Gastroesophageal sphincter (tissue), 3 donors: ENCODE measurements at regions not wholly inside any gene's neighbourhood (a gene's known extent, or its start where the extent isn't known, plus 50 kb on each side); places are given as distances from the start of the nearest gene placed in this dataset.

ENCODE experiments used
- POLR2AphosphoS5 ChIP-seq: sonication (generic); formaldehyde crosslinking; IDR thresholded peaks from one replicate; pipeline ENCODE4 v1.6.1; 2017; ENCODE audit warnings: antibody characterized with exemption
- TF ChIP-seq, protein P1 (sequence below), 4 experiments: fragments of 200-600 bp in 2 of 4; fragments of 450-650 bp in 2 of 4; sonication (generic) in 1 of 4; IDR thresholded peaks; one replicate each; pipeline ENCODE4 v1.5.1; 2017 to 2019; ENCODE audit warnings: antibody characterized with exemption in 4 of 4, mild to moderate bottlenecking in 2 of 4, moderate library complexity in 2 of 4

- TF ChIP-seq, protein P1, sequence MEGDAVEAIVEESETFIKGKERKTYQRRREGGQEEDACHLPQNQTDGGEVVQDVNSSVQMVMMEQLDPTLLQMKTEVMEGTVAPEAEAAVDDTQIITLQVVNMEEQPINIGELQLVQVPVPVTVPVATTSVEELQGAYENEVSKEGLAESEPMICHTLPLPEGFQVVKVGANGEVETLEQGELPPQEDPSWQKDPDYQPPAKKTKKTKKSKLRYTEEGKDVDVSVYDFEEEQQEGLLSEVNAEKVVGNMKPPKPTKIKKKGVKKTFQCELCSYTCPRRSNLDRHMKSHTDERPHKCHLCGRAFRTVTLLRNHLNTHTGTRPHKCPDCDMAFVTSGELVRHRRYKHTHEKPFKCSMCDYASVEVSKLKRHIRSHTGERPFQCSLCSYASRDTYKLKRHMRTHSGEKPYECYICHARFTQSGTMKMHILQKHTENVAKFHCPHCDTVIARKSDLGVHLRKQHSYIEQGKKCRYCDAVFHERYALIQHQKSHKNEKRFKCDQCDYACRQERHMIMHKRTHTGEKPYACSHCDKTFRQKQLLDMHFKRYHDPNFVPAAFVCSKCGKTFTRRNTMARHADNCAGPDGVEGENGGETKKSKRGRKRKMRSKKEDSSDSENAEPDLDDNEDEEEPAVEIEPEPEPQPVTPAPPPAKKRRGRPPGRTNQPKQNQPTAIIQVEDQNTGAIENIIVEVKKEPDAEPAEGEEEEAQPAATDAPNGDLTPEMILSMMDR (IDR thresholded peaks at IDR 0.05) = no peak
- no peak for TF ChIP-seq POLR2AphosphoS5
Measured at GRCh38 chr3:77917225-77917624, 877.3 kb downstream of the ROBO2 start.
